HepG2 (cell line): ENCODE measurements at regions not wholly inside any gene's neighbourhood (a gene's known extent, or its start where the extent isn't known, plus 50 kb on each side); places are given as distances from the start of the nearest gene placed in this dataset.
A peak's percentile ranks its signal among the peaks of the same experiment; 100 is the strongest.

Experiments
- BRCA1 ChIP-seq: sonication (generic); formaldehyde crosslinking; IDR thresholded peaks from 2 replicates; pipeline ENCODE4 v1.4.0; 2020; ENCODE audit warnings: missing genetic modification reagents
- EEA1 ChIP-seq: sonication (generic); formaldehyde crosslinking; IDR thresholded peaks from 2 replicates; pipeline ENCODE4 v1.5.1; 2020; ENCODE audit warnings: mild to moderate bottlenecking, missing genetic modification reagents, borderline replicate concordance
- ELF4 ChIP-seq: sonication (generic); formaldehyde crosslinking; IDR thresholded peaks from 2 replicates; pipeline ENCODE4 v1.5.0; 2020; ENCODE audit warnings: missing genetic modification reagents, mild to moderate bottlenecking, moderate library complexity, borderline replicate concordance
- TOPORS ChIP-seq: sonication (generic); formaldehyde crosslinking; IDR thresholded peaks from 2 replicates; pipeline ENCODE4 v1.8.0; 2023; ENCODE audit warnings: mild to moderate bottlenecking, missing genetic modification reagents
- ZNF451 ChIP-seq: sonication (generic); formaldehyde crosslinking; IDR thresholded peaks from 2 replicates; pipeline ENCODE4 v1.5.0; 2020; ENCODE audit warnings: mild to moderate bottlenecking, missing genetic modification reagents
- TF ChIP-seq, protein P1 (sequence below): sonication (generic); formaldehyde crosslinking; IDR thresholded peaks from 2 replicates; pipeline ENCODE4 v1.5.0; 2020; ENCODE audit warnings: mild to moderate bottlenecking, missing genetic modification reagents, borderline replicate concordance
- TF ChIP-seq, protein P2 (sequence below): sonication (generic); formaldehyde crosslinking; conservative IDR thresholded peaks from 2 replicates; pipeline ENCODE4 v1.4.0; 2020; ENCODE audit warnings: mild to moderate bottlenecking, missing genetic modification reagents, moderate library complexity
- TF ChIP-seq, protein P3 (sequence below): sonication (generic); formaldehyde crosslinking; IDR thresholded peaks from 2 replicates; pipeline ENCODE4 v1.4.0; 2020; ENCODE audit warnings: missing genetic modification reagents

DNA sequence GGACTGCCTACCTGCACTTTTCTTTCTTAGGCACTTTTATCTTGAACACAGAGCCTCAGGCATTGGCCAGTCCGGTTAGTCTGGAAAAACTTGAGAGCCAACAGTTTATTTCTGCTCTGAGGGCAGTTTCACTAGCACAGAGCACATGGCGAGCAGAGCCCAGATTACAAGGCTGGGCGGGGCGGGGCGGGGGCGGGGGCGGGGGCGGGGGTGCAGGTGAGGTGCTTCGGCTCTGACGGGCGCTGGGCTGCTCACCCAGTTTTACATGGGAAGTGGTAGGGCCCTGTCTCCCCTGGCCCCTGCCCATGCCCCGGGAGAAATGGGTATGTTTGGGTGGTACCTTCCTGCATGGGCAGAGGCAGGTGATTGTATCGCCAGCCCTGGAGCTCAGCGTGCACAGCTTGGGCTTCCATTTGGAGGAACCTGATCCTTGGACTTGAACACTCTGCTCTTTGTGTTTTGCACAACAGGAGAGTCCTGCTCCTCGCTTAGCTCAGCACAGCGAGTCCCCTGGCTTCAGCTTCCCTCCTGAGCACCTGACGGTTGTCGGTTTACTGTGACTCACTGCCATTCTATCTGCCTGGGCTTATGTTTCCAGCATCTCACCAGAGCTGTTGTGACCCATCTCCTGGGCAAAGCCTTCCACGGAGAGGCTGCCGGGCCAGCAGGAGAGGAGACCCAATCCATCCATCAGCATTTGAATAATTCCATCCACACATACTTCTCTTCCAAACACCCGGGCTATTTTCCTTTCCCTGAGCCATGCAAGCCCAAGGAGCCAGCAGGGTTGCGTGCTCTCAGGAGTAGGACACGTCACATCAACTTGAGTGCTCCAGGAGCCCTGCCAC lies 108.5 kb downstream of the ARF6 start (continued):
- TF ChIP-seq, protein P1, sequence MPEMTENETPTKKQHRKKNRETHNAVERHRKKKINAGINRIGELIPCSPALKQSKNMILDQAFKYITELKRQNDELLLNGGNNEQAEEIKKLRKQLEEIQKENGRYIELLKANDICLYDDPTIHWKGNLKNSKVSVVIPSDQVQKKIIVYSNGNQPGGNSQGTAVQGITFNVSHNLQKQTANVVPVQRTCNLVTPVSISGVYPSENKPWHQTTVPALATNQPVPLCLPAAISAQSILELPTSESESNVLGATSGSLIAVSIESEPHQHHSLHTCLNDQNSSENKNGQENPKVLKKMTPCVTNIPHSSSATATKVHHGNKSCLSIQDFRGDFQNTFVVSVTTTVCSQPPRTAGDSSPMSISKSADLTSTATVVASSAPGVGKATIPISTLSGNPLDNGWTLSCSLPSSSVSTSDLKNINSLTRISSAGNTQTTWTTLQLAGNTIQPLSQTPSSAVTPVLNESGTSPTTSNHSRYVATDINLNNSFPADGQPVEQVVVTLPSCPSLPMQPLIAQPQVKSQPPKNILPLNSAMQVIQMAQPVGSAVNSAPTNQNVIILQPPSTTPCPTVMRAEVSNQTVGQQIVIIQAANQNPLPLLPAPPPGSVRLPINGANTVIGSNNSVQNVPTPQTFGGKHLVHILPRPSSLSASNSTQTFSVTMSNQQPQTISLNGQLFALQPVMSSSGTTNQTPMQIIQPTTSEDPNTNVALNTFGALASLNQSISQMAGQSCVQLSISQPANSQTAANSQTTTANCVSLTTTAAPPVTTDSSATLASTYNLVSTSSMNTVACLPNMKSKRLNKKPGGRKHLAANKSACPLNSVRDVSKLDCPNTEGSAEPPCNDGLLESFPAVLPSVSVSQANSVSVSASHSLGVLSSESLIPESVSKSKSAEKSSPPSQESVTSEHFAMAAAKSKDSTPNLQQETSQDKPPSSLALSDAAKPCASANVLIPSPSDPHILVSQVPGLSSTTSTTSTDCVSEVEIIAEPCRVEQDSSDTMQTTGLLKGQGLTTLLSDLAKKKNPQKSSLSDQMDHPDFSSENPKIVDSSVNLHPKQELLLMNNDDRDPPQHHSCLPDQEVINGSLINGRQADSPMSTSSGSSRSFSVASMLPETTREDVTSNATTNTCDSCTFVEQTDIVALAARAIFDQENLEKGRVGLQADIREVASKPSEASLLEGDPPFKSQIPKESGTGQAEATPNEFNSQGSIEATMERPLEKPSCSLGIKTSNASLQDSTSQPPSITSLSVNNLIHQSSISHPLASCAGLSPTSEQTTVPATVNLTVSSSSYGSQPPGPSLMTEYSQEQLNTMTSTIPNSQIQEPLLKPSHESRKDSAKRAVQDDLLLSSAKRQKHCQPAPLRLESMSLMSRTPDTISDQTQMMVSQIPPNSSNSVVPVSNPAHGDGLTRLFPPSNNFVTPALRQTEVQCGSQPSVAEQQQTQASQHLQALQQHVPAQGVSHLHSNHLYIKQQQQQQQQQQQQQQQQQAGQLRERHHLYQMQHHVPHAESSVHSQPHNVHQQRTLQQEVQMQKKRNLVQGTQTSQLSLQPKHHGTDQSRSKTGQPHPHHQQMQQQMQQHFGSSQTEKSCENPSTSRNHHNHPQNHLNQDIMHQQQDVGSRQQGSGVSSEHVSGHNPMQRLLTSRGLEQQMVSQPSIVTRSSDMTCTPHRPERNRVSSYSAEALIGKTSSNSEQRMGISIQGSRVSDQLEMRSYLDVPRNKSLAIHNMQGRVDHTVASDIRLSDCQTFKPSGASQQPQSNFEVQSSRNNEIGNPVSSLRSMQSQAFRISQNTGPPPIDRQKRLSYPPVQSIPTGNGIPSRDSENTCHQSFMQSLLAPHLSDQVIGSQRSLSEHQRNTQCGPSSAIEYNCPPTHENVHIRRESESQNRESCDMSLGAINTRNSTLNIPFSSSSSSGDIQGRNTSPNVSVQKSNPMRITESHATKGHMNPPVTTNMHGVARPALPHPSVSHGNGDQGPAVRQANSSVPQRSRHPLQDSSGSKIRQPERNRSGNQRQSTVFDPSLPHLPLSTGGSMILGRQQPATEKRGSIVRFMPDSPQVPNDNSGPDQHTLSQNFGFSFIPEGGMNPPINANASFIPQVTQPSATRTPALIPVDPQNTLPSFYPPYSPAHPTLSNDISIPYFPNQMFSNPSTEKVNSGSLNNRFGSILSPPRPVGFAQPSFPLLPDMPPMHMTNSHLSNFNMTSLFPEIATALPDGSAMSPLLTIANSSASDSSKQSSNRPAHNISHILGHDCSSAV, result no peak
- no peak for TF ChIP-seq EEA1 (CRISPR knock-in tag)
- TF ChIP-seq BRCA1 (CRISPR knock-in tag), result no peak
- peak; percentile 49; the same call in 1 of the 2 replicates for TF ChIP-seq ZNF451 (CRISPR knock-in tag)
- TF ChIP-seq, protein P2, sequence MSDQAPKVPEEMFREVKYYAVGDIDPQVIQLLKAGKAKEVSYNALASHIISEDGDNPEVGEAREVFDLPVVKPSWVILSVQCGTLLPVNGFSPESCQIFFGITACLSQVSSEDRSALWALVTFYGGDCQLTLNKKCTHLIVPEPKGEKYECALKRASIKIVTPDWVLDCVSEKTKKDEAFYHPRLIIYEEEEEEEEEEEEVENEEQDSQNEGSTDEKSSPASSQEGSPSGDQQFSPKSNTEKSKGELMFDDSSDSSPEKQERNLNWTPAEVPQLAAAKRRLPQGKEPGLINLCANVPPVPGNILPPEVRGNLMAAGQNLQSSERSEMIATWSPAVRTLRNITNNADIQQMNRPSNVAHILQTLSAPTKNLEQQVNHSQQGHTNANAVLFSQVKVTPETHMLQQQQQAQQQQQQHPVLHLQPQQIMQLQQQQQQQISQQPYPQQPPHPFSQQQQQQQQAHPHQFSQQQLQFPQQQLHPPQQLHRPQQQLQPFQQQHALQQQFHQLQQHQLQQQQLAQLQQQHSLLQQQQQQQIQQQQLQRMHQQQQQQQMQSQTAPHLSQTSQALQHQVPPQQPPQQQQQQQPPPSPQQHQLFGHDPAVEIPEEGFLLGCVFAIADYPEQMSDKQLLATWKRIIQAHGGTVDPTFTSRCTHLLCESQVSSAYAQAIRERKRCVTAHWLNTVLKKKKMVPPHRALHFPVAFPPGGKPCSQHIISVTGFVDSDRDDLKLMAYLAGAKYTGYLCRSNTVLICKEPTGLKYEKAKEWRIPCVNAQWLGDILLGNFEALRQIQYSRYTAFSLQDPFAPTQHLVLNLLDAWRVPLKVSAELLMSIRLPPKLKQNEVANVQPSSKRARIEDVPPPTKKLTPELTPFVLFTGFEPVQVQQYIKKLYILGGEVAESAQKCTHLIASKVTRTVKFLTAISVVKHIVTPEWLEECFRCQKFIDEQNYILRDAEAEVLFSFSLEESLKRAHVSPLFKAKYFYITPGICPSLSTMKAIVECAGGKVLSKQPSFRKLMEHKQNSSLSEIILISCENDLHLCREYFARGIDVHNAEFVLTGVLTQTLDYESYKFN (CRISPR knock-in tag), result no peak; the same call in 1 of the 2 replicates
- no peak for TF ChIP-seq ELF4 (CRISPR knock-in tag)
- TF ChIP-seq, protein P3, sequence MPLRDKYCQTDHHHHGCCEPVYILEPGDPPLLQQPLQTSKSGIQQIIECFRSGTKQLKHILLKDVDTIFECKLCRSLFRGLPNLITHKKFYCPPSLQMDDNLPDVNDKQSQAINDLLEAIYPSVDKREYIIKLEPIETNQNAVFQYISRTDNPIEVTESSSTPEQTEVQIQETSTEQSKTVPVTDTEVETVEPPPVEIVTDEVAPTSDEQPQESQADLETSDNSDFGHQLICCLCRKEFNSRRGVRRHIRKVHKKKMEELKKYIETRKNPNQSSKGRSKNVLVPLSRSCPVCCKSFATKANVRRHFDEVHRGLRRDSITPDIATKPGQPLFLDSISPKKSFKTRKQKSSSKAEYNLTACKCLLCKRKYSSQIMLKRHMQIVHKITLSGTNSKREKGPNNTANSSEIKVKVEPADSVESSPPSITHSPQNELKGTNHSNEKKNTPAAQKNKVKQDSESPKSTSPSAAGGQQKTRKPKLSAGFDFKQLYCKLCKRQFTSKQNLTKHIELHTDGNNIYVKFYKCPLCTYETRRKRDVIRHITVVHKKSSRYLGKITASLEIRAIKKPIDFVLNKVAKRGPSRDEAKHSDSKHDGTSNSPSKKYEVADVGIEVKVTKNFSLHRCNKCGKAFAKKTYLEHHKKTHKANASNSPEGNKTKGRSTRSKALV (CRISPR knock-in tag), result no peak
- no peak for TF ChIP-seq TOPORS (CRISPR knock-in tag)
